HEK293 (cell line): ENCODE measurements at regions not wholly inside any gene's neighbourhood (a gene's known extent, or its start where the extent isn't known, plus 50 kb on each side); places are given as distances from the start of the nearest gene placed in this dataset.

Source experiments
- CTCF ChIA-PET: fragments of 350-600 bp; formaldehyde crosslinking; extraction: SDS; loops from one replicate; lab custom pipeline; 2021; ENCODE audit warnings: antibody characterized with exemption; lab: Yijun Ruan, JAX
- POLR2A ChIA-PET: fragments of 300-600 bp; formaldehyde crosslinking; extraction: SDS; loops from one replicate; lab custom pipeline; 2020; ENCODE audit warnings: antibody characterized with exemption, inconsistent platforms; lab: Yijun Ruan, JAX
- H3K27ac ChIP-seq: fragments of 200-500 bp; sonication (Bioruptor generic); 2 replicates; pipeline ENCODE4 v1.5.1; 2014; ENCODE audit warnings: low read depth, low read length, control low read depth, inconsistent platforms; ENCODE audit errors: extremely low read depth
- H3K36me3 ChIP-seq, 2 experiments: fragments of 200-500 bp in 1 of 2; sonication (Bioruptor generic) in 1 of 2; 1 replicate in 1 of 2; 2 replicates in 1 of 2; pipeline ENCODE4 v1.5.1; 2014 to 2017; ENCODE audit warnings: inconsistent platforms in 2 of 2, low read length in 2 of 2; ENCODE audit not compliant: control insufficient read depth in 2 of 2, insufficient read depth in 1 of 2
- H3K4me1 ChIP-seq: fragments of 200-500 bp; sonication (Bioruptor generic); 2 replicates; pipeline ENCODE4 v1.5.1; 2014; ENCODE audit warnings: mild to moderate bottlenecking, low read length, inconsistent platforms; ENCODE audit not compliant: control insufficient read depth, insufficient read depth
- H3K4me3 ChIP-seq: 2 replicates; pipeline ENCODE4 v1.5.1; 2011; ENCODE audit warnings: low read depth, mild to moderate bottlenecking, control low read depth, low read length, moderate library complexity
- H3K9me3 ChIP-seq: fragments of 200-500 bp; sonication (Bioruptor generic); 2 replicates; pipeline ENCODE4 v1.5.1; 2014; ENCODE audit warnings: low read depth, low read length, inconsistent platforms; ENCODE audit not compliant: control insufficient read depth, insufficient read depth
- EGR2 ChIP-seq: fragments of 450-650 bp; formaldehyde crosslinking; IDR thresholded peaks from 2 replicates; pipeline ENCODE4 v1.5.1; 2016; ENCODE audit warnings: low read depth, missing biosample characterization, missing genetic modification characterization
- GLI2 ChIP-seq: fragments of 450-650 bp; formaldehyde crosslinking; IDR thresholded peaks from 2 replicates; pipeline ENCODE4; 2017; ENCODE audit warnings: missing biosample characterization, missing genetic modification characterization, low read depth, borderline replicate concordance
- KLF8 ChIP-seq: fragments of 450-650 bp; formaldehyde crosslinking; IDR thresholded peaks from 2 replicates; pipeline ENCODE4 v1.5.1; 2016; ENCODE audit warnings: missing biosample characterization, missing genetic modification characterization
- KLF9 ChIP-seq: fragments of 450-650 bp; formaldehyde crosslinking; IDR thresholded peaks from 2 replicates; pipeline ENCODE4 v1.5.1; 2016; ENCODE audit warnings: missing biosample characterization, missing genetic modification characterization, low read depth
- MZF1 ChIP-seq: fragments of 450-650 bp; formaldehyde crosslinking; IDR thresholded peaks from 2 replicates; pipeline ENCODE4 v1.5.1; 2017; ENCODE audit warnings: missing biosample characterization, missing genetic modification characterization, borderline replicate concordance
- OVOL3 ChIP-seq: fragments of 450-650 bp; formaldehyde crosslinking; IDR thresholded peaks from 2 replicates; pipeline ENCODE4 v1.5.1; 2016; ENCODE audit warnings: missing biosample characterization, missing genetic modification characterization
- REPIN1 ChIP-seq: fragments of 450-650 bp; formaldehyde crosslinking; IDR thresholded peaks from 2 replicates; pipeline ENCODE4 v1.5.1; 2017; ENCODE audit warnings: missing biosample characterization, missing genetic modification characterization, low read depth
- SCRT1 ChIP-seq: fragments of 450-650 bp; formaldehyde crosslinking; IDR thresholded peaks from 2 replicates; pipeline ENCODE4 v1.5.1; 2016; ENCODE audit warnings: missing biosample characterization, missing genetic modification characterization, borderline replicate concordance
- SETDB1 ChIP-seq: IDR thresholded peaks from one replicate; pipeline ENCODE4 v1.6.1; 2017; ENCODE audit warnings: mild to moderate bottlenecking, low read length, moderate library complexity, mixed read lengths; ENCODE audit not compliant: insufficient read length
- ZBTB44 ChIP-seq: fragments of 450-650 bp; IDR thresholded peaks from 2 replicates; pipeline ENCODE4 v1.5.1; 2018; ENCODE audit warnings: missing biosample characterization, mild to moderate bottlenecking, missing genetic modification characterization
- ZBTB48 ChIP-seq: fragments of 450-650 bp; formaldehyde crosslinking; IDR thresholded peaks from 2 replicates; pipeline ENCODE4 v1.5.1; 2016; ENCODE audit warnings: missing biosample characterization, missing genetic modification characterization
- ZBTB8A ChIP-seq: fragments of 450-650 bp; formaldehyde crosslinking; IDR thresholded peaks from 2 replicates; pipeline ENCODE4 v1.5.1; 2016; ENCODE audit warnings: missing biosample characterization, missing genetic modification characterization
- ZNF248 ChIP-seq: fragments of 450-650 bp; formaldehyde crosslinking; IDR thresholded peaks from 2 replicates; pipeline ENCODE4 v1.5.1; 2017; ENCODE audit warnings: missing biosample characterization, missing genetic modification characterization
- ZNF266 ChIP-seq: fragments of 450-650 bp; formaldehyde crosslinking; IDR thresholded peaks from 2 replicates; pipeline ENCODE4 v1.5.1; 2016; ENCODE audit warnings: missing biosample characterization, missing genetic modification characterization, low read depth
- ZNF366 ChIP-seq: fragments of 450-650 bp; formaldehyde crosslinking; conservative IDR thresholded peaks from 2 replicates; pipeline ENCODE4 v1.5.1; 2016; ENCODE audit warnings: missing biosample characterization, missing genetic modification characterization
- ZNF555 ChIP-seq: fragments of 450-650 bp; formaldehyde crosslinking; conservative IDR thresholded peaks from 2 replicates; pipeline ENCODE4 v1.5.1; 2017; ENCODE audit warnings: missing biosample characterization, mild to moderate bottlenecking, missing genetic modification characterization, inconsistent platforms
- ZNF561 ChIP-seq: fragments of 450-650 bp; IDR thresholded peaks from 2 replicates; pipeline ENCODE4 v1.5.1; 2018; ENCODE audit warnings: missing biosample characterization, missing genetic modification characterization, borderline replicate concordance
- ZNF654 ChIP-seq: fragments of 450-650 bp; formaldehyde crosslinking; IDR thresholded peaks from 2 replicates; pipeline ENCODE4 v1.5.1; 2016; ENCODE audit warnings: low read depth, missing biosample characterization, missing genetic modification characterization
- ZXDB ChIP-seq: fragments of 450-650 bp; formaldehyde crosslinking; IDR thresholded peaks from 2 replicates; pipeline ENCODE4 v1.5.1; 2016; ENCODE audit warnings: missing biosample characterization, missing genetic modification characterization
- TF ChIP-seq, protein P1 (sequence below): fragments of 450-650 bp; formaldehyde crosslinking; conservative IDR thresholded peaks from 2 replicates; pipeline ENCODE4 v1.5.1; 2016; ENCODE audit warnings: low read depth, missing biosample characterization, missing genetic modification characterization
- TF ChIP-seq, protein P2 (sequence below): fragments of 450-650 bp; formaldehyde crosslinking; IDR thresholded peaks from 2 replicates; pipeline ENCODE4 v1.5.1; 2016; ENCODE audit warnings: missing biosample characterization, missing genetic modification characterization
- TF ChIP-seq, protein P3 (sequence below): fragments of 450-650 bp; formaldehyde crosslinking; IDR thresholded peaks from 2 replicates; pipeline ENCODE4 v1.5.1; 2016; ENCODE audit warnings: missing biosample characterization, missing genetic modification characterization
- TF ChIP-seq, protein P4 (sequence below): fragments of 450-650 bp; formaldehyde crosslinking; IDR thresholded peaks from 2 replicates; pipeline ENCODE4 v1.5.1; 2016; ENCODE audit warnings: missing biosample characterization, missing genetic modification characterization

DNA sequence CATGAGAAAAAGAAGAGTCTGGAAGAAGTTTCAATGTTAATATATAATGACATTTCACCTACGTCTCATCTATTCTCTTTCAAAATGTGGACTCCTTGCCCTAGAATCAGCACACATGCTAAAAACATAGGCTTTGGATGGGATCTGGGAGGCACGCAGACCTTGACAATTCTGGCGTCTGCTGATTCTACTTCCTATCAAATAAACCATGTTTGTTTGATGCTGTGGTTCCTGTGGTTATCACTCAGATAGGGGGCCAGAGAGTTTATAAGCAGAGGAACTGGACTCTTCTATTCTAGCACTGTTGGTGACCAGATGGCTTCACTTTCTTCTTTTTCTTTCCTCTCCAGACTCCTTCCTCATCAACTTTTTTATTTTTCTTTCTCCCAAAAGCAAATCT, 336.8 kb downstream of the DIPK2A start (continued):
- TF ChIP-seq, protein P1, sequence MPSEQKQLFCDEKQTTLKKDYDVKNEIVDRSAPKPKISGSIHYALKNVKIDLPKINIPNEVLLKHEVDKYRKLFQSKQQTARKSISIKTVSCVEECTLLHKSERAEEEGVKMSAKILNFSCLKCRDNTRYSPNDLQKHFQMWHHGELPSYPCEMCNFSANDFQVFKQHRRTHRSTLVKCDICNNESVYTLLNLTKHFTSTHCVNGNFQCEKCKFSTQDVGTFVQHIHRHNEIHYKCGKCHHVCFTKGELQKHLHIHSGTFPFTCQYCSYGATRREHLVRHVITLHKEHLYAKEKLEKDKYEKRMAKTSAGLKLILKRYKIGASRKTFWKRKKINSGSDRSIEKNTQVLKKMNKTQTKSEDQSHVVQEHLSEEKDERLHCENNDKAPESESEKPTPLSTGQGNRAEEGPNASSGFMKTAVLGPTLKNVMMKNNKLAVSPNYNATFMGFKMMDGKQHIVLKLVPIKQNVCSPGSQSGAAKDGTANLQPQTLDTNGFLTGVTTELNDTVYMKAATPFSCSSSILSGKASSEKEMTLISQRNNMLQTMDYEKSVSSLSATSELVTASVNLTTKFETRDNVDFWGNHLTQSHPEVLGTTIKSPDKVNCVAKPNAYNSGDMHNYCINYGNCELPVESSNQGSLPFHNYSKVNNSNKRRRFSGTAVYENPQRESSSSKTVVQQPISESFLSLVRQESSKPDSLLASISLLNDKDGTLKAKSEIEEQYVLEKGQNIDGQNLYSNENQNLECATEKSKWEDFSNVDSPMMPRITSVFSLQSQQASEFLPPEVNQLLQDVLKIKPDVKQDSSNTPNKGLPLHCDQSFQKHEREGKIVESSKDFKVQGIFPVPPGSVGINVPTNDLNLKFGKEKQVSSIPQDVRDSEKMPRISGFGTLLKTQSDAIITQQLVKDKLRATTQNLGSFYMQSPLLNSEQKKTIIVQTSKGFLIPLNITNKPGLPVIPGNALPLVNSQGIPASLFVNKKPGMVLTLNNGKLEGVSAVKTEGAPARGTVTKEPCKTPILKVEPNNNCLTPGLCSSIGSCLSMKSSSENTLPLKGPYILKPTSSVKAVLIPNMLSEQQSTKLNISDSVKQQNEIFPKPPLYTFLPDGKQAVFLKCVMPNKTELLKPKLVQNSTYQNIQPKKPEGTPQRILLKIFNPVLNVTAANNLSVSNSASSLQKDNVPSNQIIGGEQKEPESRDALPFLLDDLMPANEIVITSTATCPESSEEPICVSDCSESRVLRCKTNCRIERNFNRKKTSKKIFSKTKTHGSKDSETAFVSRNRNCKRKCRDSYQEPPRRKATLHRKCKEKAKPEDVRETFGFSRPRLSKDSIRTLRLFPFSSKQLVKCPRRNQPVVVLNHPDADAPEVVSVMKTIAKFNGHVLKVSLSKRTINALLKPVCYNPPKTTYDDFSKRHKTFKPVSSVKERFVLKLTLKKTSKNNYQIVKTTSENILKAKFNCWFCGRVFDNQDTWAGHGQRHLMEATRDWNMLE (tag by site-specific recombination) = no peak
- TF ChIP-seq ZNF266 (tag by site-specific recombination) (no peak), EGR2 (tag by site-specific recombination) (no peak), ZNF248 (tag by site-specific recombination) (no peak), SCRT1 (no peak)

DNA sequence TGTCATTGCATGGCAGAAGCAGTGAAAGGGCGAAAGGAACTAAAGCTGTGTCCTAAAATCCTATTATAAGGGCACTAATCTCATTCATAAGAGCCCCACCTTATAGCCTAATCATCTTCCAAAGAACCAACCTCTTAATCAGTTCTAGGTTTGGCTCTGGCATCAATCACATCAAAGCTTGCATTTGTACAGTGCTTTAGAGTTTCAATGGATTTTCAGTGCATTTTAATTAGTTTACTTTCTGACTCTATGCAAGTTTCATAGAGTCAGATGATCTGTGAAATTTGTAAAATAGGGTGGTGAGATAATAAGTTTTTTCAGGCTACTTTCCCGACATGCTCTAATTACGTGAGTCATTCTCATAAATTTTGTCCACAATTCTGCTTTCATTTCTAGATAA, 341.1 kb downstream of the DIPK2A start:
- H3K9me3 ChIP-seq = no peaks in the 10 kb centered on the region
- TF ChIP-seq KLF9 (tag by site-specific recombination) (no peak), KLF8 (tag by site-specific recombination) (0 out of 2 replicates have a peak, but pooled peaks have one; percentile 17), ZNF366 (tag by site-specific recombination) (0 out of 2 replicates have a peak, but pooled peaks have one; percentile 13), ZNF654 (tag by site-specific recombination) (0 out of 2 replicates have a peak, but pooled peaks have one; percentile 2), SETDB1 (peak; percentile 76), ZBTB48 (tag by site-specific recombination) (no peak), ZNF561 (tag by site-specific recombination) (no peak), ZNF555 (tag by site-specific recombination) (no peak)
- TF ChIP-seq, protein P2, sequence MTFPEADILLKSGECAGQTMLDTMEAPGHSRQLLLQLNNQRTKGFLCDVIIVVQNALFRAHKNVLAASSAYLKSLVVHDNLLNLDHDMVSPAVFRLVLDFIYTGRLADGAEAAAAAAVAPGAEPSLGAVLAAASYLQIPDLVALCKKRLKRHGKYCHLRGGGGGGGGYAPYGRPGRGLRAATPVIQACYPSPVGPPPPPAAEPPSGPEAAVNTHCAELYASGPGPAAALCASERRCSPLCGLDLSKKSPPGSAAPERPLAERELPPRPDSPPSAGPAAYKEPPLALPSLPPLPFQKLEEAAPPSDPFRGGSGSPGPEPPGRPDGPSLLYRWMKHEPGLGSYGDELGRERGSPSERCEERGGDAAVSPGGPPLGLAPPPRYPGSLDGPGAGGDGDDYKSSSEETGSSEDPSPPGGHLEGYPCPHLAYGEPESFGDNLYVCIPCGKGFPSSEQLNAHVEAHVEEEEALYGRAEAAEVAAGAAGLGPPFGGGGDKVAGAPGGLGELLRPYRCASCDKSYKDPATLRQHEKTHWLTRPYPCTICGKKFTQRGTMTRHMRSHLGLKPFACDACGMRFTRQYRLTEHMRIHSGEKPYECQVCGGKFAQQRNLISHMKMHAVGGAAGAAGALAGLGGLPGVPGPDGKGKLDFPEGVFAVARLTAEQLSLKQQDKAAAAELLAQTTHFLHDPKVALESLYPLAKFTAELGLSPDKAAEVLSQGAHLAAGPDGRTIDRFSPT = peak; percentile 46; the same call in 1 of the 2 replicates
- TF ChIP-seq, protein P3, sequence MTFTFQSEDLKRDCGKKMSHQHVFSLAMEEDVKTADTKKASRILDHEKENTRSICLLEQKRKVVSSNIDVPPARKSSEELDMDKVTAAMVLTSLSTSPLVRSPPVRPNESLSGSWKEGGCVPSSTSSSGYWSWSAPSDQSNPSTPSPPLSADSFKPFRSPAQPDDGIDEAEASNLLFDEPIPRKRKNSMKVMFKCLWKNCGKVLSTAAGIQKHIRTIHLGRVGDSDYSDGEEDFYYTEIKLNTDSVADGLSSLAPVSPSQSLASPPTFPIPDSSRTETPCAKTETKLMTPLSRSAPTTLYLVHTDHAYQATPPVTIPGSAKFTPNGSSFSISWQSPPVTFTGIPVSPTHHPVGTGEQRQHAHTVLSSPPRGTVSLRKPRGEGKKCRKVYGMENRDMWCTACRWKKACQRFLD (tag by site-specific recombination) = no peak
- TF ChIP-seq, all 188 proteins: peak for 5
- POLR2A ChIA-PET = no interaction called here
- Histone ChIP-seq H3K36me3 (no peaks in the 10 kb centered on the region), H3K27ac (no peak overlapping the region), H3K4me3 (no peak overlapping the region), H3K4me1 (no peaks in the 10 kb centered on the region)
- CTCF ChIA-PET = no interaction called here

GRCh38 chr3:144314946-144315345, 343.3 kb downstream of the DIPK2A start:
- CTCF ChIA-PET = no interaction called here
- H3K27ac ChIP-seq = no peak overlapping the region
- POLR2A ChIA-PET = no interaction called here
- no peaks in the 10 kb centered on the region for H3K9me3 ChIP-seq
- H3K4me1 ChIP-seq = no peaks in the 10 kb centered on the region
- no peak overlapping the region for H3K4me3 ChIP-seq
- H3K36me3 ChIP-seq = no peaks in the 10 kb centered on the region
- TF ChIP-seq ZBTB44 (tag by site-specific recombination) (no peak), REPIN1 (tag by site-specific recombination) (no peak), ZBTB8A (tag by site-specific recombination) (no peak), GLI2 (tag by site-specific recombination) (no peak), OVOL3 (no peak), ZXDB (tag by site-specific recombination) (no peak), MZF1 (tag by site-specific recombination) (no peak)
- TF ChIP-seq, protein P4, sequence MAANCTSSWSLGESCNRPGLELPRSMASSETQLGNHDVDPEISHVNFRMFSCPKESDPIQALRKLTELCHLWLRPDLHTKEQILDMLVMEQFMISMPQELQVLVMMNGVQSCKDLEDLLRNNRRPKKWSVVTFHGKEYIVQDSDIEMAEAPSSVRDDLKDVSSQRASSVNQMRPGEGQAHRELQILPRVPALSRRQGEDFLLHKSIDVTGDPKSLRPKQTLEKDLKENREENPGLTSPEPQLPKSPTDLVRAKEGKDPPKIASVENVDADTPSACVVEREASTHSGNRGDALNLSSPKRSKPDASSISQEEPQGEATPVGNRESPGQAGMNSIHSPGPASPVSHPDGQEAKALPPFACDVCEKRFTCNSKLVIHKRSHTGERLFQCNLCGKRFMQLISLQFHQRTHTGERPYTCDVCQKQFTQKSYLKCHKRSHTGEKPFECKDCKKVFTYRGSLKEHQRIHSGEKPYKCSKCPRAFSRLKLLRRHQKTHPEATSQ (tag by site-specific recombination) = no peak
